SH-SY5Y (cell line): ENCODE measurements at regions not wholly inside any gene's neighbourhood (a gene's known extent, or its start where the extent isn't known, plus 50 kb on each side); places are given as distances from the start of the nearest gene placed in this dataset.

ENCODE experiments used
- GATA2 ChIP-seq: IDR thresholded peaks from 2 replicates; pipeline ENCODE4 v1.6.1; 2011; ENCODE audit warnings: mild to moderate bottlenecking, low read depth, low read length
- GATA3 ChIP-seq: IDR thresholded peaks from 2 replicates; pipeline ENCODE4 v1.6.1; 2011; ENCODE audit warnings: low read depth, mild to moderate bottlenecking, low read length, moderate library complexity

DNA sequence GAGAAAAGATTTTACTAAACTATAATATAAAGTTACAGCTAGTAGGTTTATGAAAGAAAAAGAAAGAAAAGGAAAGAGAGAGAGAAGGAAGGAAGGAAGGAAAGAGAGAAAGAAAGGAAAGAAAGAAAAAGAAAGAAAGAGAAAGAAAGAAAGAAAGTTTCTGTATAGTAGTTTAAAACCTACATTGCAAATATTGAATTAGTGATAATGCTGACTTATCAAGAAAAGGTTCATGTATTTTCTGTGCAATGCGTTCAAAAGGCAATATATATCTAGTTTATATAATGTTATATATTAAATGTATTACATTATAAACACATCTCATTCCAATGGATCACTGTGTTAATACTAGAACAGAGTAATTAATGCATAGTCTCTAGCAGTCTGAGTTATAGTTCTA is 648.4 kb downstream of the ZBBX start:
- TF ChIP-seq GATA2 (no peak), GATA3 (no peak)
